G401.6 (cell line): ENCODE measurements at regions not wholly inside any gene's neighbourhood (a gene's known extent, or its start where the extent isn't known, plus 50 kb on each side); places are given as distances from the start of the nearest gene placed in this dataset.
"Not testable (repeated sequence)": the region's sequence is repeated elsewhere in the genome, so short reads cannot be mapped to it uniquely, and the experiment has no call there.

ENCODE experiments used
- FAIRE-seq: peaks from 2 replicates; lab custom pipeline; 2012; peaks lifted over from hg19 to GRCh38; lab: Jason Lieb, UNC

GRCh38 chr7:123321578-123321977, 121.8 kb upstream of the SLC13A1 start:
- FAIRE-seq, result not testable (repeated sequence)

GRCh38 chr7:123319911-123320310, 120.1 kb upstream of the SLC13A1 start:
- FAIRE-seq, result no peak

GRCh38 chr7:123314886-123315285, 115.1 kb upstream of the SLC13A1 start:
- no peak for FAIRE-seq

- FAIRE-seq, result no peak
These were observed 108.6 kb upstream of the SLC13A1 start for GRCh38 chr7:123308254-123308951.

GRCh38 chr7:123305840-123306375, 106.1 kb upstream of the SLC13A1 start:
- FAIRE-seq, result no peak

- FAIRE-seq, result no peak
These were observed 104.2 kb upstream of the SLC13A1 start for GRCh38 chr7:123303926-123304325.

- no peak for FAIRE-seq
These were observed 97.2 kb upstream of the SLC13A1 start for GRCh38 chr7:123296965-123297364.

- FAIRE-seq, result no peak
These were observed 93.9 kb upstream of the SLC13A1 start for GRCh38 chr7:123293710-123294109.

- FAIRE-seq, result no peak
These were observed 92.5 kb upstream of the SLC13A1 start for GRCh38 chr7:123292227-123292626.

GRCh38 chr7:123289200-123289599, 89.4 kb upstream of the SLC13A1 start:
- FAIRE-seq, result no peak

- FAIRE-seq, result no peak
These were observed 85.4 kb upstream of the SLC13A1 start for GRCh38 chr7:123285076-123285700.

GRCh38 chr7:123283373-123283772, 83.6 kb upstream of the SLC13A1 start:
- FAIRE-seq, result no peak

GRCh38 chr7:123282181-123282580, 82.4 kb upstream of the SLC13A1 start:
- FAIRE-seq, result no peak

- no peak for FAIRE-seq
These were observed 80.2 kb upstream of the SLC13A1 start for GRCh38 chr7:123279949-123280348.

- FAIRE-seq, result no peak
These were observed 75.4 kb upstream of the SLC13A1 start for GRCh38 chr7:123275036-123275753.

GRCh38 chr7:123273185-123273584, 73.4 kb upstream of the SLC13A1 start:
- no peak for FAIRE-seq

- no peak for FAIRE-seq
These were observed 72.1 kb upstream of the SLC13A1 start for GRCh38 chr7:123271856-123272255.

GRCh38 chr7:123271231-123271630, 71.5 kb upstream of the SLC13A1 start:
- no peak for FAIRE-seq

GRCh38 chr7:123270570-123270969, 70.8 kb upstream of the SLC13A1 start:
- FAIRE-seq, result no peak

- no peak for FAIRE-seq
These were observed 66.1 kb upstream of the SLC13A1 start for GRCh38 chr7:123265853-123266252.

GRCh38 chr7:123264820-123265219, 65.1 kb upstream of the SLC13A1 start:
- not testable (repeated sequence) for FAIRE-seq

- no peak for FAIRE-seq
These were observed 60.7 kb upstream of the SLC13A1 start for GRCh38 chr7:123260428-123260960.

- FAIRE-seq, result no peak
These were observed 60.0 kb upstream of the SLC13A1 start for GRCh38 chr7:123259759-123260158.
